GM04503 (cell line): ENCODE measurements at regions not wholly inside any gene's neighbourhood (a gene's known extent, or its start where the extent isn't known, plus 50 kb on each side); places are given as distances from the start of the nearest gene placed in this dataset.
"Not testable (repeated sequence)": the region's sequence is repeated elsewhere in the genome, so short reads cannot be mapped to it uniquely, and the experiment has no call there.

Experiments
- DNase-seq: peaks from one replicate; pipeline ENCODE4 v3.0.0-alpha.2; 2012; ENCODE audit warnings: low read depth

- DNase-seq: no peak
These were observed 1379.4 kb upstream of the ACVR2A start for GRCh38 chr2:146465460-146465859.

DNA sequence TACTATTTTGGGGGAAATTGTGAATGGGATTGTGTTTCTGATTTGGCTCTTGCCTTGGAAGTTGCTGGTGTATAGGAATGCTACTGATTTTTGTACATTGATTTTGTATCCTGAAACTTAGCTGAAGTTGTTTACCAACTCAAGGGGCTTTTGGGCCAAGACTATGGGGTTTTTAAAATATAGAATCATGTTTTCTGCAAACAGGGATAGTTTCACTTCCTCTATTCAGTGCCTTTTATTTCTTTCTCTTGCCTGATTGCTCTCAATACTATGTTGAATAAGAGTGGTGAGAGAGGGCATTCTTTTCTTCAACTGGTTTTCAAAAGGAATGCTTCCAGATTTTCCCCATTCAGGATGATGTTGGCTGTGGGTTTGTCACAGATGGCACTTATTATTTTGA is 1383.8 kb upstream of the ACVR2A start:
- DNase-seq: no peak

GRCh38 chr2:146458585-146458984 is 1386.2 kb upstream of the ACVR2A start:
- no peak for DNase-seq

DNA sequence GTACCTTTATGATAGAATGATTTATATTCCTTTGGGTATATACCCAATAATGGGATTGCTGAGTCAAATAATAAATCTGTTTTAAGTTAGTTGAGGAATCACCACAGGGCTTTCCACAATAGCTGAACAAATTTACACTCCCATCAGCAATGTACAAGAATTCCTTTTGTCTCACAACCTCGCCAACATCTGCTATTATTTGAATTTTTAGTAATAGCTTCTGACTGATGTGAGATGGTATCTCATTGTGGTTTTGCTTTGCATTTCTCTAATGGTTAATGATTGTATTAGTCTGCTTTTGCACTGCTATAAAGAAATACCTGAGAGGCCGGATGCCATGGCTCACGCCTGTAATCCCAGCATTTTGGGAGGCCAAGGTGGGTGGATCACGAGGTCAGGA is 1387.6 kb upstream of the ACVR2A start:
- no peak for DNase-seq

DNA sequence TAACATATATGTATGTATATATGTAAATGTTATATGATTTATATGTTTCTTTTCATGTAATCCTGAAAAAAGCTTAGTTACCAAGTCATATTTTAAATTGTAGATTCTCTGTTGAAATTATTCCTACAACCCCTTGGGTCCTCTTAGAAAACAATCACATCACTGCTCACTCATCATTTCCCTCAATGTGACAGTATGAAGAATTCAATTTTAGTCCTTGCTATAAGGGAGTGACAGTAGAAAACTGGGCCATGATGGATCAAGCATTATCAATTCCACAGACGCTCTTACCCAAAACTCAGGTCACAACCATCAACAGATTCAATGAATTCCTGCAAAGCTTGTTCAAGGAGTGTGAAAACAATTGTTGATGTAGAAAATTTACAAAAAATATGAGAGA is 1389.5 kb upstream of the ACVR2A start:
- DNase-seq: no peak

- DNase-seq: no peak
These were observed 1392.9 kb upstream of the ACVR2A start for GRCh38 chr2:146451972-146452371.

DNA sequence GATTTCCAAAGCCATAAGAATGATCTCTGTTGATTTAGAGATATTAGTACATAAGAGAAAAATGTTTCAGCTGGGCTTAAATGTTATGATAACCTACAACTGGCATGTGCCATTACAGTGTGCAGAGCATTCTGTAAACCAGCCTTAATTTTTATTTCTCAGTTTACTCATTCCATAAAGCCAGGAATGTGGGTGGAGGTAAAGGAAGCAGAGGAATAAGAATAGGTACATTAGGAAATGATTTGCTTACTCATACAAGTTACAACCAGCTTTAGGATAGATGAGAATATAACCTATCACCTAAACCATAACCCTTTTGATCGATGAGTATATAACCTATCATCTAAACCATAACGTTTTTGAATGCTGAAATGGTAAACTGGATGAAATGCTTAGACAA is 1394.7 kb upstream of the ACVR2A start:
- DNase-seq: no peak

GRCh38 chr2:146444987-146445386 is 1399.8 kb upstream of the ACVR2A start:
- DNase-seq: no peak

DNA sequence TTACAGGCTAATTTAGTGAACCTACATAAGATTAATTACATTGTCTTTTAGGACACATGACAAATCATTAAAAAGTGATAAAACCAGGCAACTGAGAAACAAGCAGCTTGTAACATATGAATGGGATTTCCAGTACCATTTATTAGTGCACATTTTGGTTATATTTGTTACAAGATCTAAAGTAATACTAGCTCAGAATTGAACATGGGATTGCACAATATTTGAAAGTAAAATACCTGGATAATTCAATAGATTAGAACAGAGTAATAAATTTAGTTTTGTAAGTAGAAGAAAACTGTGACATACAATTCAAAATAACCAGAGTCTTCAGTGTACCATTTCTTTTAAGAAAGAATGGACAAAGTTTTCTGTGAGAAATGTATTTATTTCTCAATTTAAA is 1400.7 kb upstream of the ACVR2A start:
- DNase-seq: no peak

DNA sequence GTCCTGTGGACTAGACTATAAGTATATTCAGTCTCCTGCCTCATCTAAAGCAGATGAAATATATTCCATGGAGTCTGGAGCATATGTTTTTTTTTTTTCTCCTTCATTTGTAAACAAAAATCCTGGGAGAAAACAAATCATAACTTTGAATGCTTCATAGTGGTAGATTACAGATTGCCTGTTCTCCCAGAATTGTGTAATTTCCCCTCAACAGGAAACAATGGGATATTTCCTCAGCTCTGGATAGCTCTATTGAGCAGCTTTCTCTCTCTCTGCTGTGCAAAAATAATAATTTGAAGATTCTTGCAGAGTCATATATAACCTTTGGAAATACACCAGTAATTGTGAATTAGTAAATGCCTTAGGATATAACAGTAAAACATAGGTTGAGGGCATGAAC is 1406.6 kb upstream of the ACVR2A start:
- DNase-seq: no peak

GRCh38 chr2:146437712-146438111 is 1407.1 kb upstream of the ACVR2A start:
- no peak for DNase-seq

- DNase-seq: no peak
These were observed 1411.5 kb upstream of the ACVR2A start for GRCh38 chr2:146433116-146433875.

DNA sequence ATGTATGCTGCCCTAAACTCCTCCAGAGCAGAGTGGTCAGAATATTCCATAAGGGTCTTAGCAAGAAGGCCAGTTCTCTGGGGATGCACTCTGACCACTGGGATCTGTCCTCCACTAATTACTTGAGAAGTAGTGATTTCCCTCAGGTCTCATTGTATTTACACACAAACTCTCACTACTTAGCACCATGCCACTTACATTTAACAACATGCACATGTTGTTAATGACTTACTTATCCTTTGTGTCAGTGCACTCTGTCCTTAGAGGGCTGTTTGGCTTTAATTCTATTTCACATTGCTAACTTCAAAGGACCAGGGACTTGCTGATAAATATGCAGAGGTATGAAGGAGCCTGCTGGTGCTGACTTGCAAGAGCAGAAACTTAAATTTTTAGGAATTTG is 1415.5 kb upstream of the ACVR2A start:
- DNase-seq: no peak

- DNase-seq: no peak
These were observed 1426.9 kb upstream of the ACVR2A start for GRCh38 chr2:146417942-146418341.

DNA sequence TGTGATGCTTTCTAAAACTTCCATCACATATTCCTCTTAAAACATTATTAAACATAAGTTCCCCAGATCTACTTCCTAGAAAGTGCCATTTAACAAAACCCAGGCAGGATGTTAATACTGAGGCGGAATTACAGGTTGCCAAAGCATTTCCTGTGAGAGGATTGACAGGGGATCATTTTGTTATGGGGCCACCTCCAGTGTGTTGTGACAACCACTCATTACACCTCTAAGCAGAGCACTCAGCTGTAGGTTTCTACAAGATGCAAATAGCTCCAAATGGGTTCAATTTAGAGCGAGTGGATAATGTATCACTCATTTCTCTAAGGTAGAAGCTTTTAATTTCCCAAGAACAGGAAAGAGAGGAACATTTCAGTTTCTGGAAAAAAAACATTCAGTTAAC is 1429.5 kb upstream of the ACVR2A start:
- no peak for DNase-seq

DNA sequence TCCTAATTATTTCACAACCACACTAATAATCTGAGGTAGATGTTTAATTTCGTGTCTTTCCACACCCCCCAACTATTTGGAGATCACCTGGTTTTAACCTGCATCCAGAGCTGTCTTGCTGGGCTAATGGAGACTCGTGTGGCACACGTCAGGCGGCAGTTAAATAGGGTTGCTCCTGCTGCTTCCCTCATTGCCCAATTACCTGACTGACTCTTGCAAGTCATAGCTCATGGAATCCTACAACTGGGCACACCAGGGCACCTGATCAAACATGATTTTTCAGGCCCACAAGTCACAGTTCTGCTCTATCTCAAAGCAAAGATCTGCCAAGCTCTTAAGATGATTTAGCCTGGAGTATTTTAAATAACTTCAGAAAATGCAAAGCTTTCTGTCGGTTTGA is 1430.4 kb upstream of the ACVR2A start:
- no peak for DNase-seq

DNA sequence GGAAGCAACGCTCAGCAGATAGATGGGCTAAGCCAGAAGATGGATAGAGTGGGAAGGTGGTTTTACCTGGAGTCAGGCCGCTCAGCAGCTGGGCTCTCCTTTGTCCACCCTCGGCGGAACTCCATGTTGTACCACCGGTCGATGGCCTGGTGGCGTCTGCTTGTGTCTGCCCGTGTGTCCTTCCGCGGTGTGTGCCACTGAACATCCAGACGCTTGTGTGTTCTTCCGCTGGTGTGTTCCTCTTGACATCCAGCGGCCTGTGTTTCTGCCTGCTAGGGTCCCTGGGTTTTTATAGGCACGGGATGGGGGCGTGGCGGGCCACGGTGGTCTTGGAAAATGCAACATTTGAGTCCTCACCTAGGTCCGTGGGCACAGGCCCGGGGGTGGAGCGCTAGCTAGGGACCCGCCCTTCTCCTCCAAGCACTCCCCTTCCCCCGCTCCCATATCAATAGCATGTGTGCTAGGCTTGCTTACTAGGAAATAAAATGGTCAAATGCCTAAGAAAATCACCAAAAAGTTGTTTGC is 1431.7 kb upstream of the ACVR2A start:
- no peak for DNase-seq

DNA sequence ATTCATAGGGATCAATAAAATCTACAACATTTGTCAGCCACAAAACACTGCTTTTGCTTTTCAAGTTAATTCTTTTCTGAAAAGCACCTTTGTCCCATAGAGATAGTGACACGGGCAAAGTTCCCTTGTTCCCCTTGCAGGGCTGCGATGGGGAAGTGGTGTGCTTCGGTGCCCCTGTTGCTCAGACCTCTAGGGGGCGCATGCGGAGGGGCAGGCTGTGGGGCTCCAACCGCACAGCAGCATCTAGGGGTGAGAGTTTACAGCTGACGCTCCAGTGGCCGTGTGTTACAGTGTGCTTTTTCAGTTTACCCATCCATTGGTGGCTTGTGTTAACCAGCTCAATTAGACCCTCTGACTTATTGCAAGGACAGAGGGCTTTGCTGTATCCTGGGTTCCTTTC is 1432.2 kb upstream of the ACVR2A start:
- no peak for DNase-seq

DNA sequence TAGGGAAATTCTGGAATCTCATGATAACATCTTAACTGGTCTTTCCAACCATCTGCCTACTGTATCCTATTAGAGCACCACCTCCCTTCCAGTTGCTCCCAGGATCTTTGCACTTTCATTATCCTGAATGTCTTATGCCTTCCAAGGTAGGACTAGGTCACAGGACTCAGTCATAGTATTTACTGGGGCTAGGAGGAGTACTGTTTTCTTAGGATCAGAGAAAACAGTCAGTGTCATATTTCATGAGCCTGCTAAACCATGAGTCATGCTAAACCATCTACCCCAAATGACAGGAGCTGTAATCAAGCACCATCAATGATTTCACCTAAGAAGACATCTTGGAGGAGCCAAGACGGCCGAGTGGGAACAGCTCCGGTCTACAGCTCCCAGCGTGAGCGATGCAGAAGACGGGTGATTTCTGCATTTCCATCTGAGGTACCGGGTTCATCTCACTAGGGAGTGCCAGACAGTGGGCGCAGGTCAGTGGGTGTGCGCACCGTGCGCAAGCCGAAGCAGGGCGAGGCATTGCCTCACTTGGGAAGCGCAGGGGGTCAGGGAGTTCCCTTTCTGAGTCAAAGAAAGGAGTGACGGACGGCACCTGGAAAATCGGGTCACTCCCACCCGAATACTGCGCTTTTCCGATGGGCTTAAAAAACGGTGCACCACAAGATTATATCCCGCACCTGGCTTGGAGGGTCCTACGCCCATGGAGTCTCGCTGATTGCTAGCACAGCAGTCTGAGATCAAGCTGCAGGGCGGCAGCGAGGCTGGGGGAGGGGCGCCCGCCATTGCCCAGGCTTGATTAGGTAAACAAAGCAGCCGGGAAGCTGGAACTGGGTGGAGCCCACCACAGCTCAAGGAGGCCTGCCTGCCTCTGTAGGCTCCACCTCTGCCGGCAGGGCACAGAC is 1439.2 kb upstream of the ACVR2A start:
- DNase-seq: not testable (repeated sequence)

GRCh38 chr2:146403546-146404160 is 1441.2 kb upstream of the ACVR2A start:
- DNase-seq: not testable (repeated sequence)

DNA sequence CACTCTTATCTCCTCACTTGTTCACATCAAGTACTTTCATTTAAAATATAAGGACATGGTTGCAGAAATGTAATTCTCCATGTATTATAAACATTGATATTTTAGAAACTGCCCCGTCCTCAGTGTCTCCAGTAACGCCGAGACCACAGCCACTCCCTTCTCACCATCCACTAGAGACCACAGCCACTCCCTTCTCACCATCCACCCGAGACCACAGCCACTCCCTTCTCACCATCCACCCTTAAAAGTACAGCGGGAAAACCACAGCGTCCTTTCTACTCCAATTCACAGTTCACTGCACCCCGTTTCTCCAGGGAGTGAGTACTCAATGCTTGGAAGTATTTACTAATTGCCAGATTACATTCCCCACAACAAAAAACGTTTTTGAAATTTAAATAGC is 1452.2 kb upstream of the ACVR2A start:
- no peak for DNase-seq

DNA sequence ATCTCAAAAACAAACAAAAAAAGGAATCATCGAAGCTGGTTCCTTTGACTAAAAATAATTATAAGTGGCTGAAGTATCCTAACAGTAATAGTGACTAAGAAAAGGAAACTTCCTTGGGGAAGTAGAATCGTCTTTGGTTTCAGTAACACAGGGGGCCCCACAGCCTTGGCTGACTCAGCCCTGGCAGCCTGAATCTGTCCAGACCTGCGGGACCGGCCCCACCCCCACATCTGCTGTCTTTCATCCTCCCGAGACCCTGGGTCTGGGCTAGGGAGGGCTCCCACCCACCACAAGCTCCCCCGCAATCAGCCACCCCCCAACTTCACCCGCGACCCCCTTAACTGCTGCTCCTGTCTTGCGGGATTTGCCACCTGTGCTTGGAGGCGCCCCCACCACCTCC is 1452.6 kb upstream of the ACVR2A start:
- no peak for DNase-seq

GRCh38 chr2:146388757-146389156 is 1456.1 kb upstream of the ACVR2A start:
- DNase-seq: no peak
